ENCODE measurements at regions not wholly inside any gene's neighbourhood (a gene's known extent, or its start where the extent isn't known, plus 50 kb on each side); places are given as distances from the start of the nearest gene placed in this dataset.

- peaks cover 18% of the 10 kb centered on the region for H3K36me3 Mint-ChIP-seq
- H3K4me3 Mint-ChIP-seq = no peak overlapping the region
- H3K27me3 Mint-ChIP-seq (ENCODE audit: low read depth) = peaks cover 3% of the 10 kb centered on the region; the same call in 1 of the 2 replicates
- H3K27ac Mint-ChIP-seq = no peak overlapping the region
- ATAC-seq = no peak
- peaks cover 27% of the 10 kb centered on the region for H3K9me3 Mint-ChIP-seq
- no peak for TF ChIP-seq ZBTB21 (CRISPR knock-in tag; IDR thresholded peaks at IDR 0.05; ENCODE audit: borderline replicate concordance)
- no peak for TF ChIP-seq HMGA2 (CRISPR knock-in tag; IDR thresholded peaks at IDR 0.05)
- no peak for TF ChIP-seq AR (CRISPR knock-in tag; IDR thresholded peaks at IDR 0.05)
- TF ChIP-seq, protein P1, sequence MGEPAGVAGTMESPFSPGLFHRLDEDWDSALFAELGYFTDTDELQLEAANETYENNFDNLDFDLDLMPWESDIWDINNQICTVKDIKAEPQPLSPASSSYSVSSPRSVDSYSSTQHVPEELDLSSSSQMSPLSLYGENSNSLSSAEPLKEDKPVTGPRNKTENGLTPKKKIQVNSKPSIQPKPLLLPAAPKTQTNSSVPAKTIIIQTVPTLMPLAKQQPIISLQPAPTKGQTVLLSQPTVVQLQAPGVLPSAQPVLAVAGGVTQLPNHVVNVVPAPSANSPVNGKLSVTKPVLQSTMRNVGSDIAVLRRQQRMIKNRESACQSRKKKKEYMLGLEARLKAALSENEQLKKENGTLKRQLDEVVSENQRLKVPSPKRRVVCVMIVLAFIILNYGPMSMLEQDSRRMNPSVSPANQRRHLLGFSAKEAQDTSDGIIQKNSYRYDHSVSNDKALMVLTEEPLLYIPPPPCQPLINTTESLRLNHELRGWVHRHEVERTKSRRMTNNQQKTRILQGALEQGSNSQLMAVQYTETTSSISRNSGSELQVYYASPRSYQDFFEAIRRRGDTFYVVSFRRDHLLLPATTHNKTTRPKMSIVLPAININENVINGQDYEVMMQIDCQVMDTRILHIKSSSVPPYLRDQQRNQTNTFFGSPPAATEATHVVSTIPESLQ (CRISPR knock-in tag; IDR thresholded peaks at IDR 0.05) = no peak
- no peak for TF ChIP-seq E2F4 (CRISPR knock-in tag; IDR thresholded peaks at IDR 0.05; ENCODE audit: borderline replicate concordance, low read depth)
- TF ChIP-seq IRF1 (CRISPR knock-in tag; IDR thresholded peaks at IDR 0.05) = no peak
- no peak for TF ChIP-seq TEAD1 (CRISPR knock-in tag; IDR thresholded peaks at IDR 0.05)
- TF ChIP-seq GTF2I (CRISPR knock-in tag; conservative IDR thresholded peaks at IDR 0.05) = no peak
- no peak for TF ChIP-seq CDX4 (CRISPR knock-in tag; IDR thresholded peaks at IDR 0.05; ENCODE audit: borderline replicate concordance)
- no peak for TF ChIP-seq ZNF671 (CRISPR knock-in tag; IDR thresholded peaks at IDR 0.05)
- ChIA-PET CTCF (no interaction called here), POLR2A (no interaction called here)
- peaks cover 18% of the 10 kb centered on the region for H3K4me1 Mint-ChIP-seq
- no peak for DNase-seq (ENCODE audit: low spot score)
These were observed 186.9 kb upstream of the PHYHIPL start for GRCh38 chr10:58989486-58990039.

GRCh38 chr10:58990693-58991092, 185.8 kb upstream of the PHYHIPL start:
- Mint-ChIP-seq H3K4me3 (no peak overlapping the region), H3K27me3 (ENCODE audit: low read depth) (peaks cover 3% of the 10 kb centered on the region; the same call in 1 of the 2 replicates), H3K27ac (no peak overlapping the region), H3K4me1 (peaks cover 16% of the 10 kb centered on the region), H3K9me3 (peaks cover 27% of the 10 kb centered on the region), H3K36me3 (peaks cover 18% of the 10 kb centered on the region)
- no peak for ATAC-seq
- ChIA-PET POLR2A (no interaction called here), CTCF (no interaction called here)
- DNase-seq (ENCODE audit: low spot score) = no peak
- TF ChIP-seq ZNF263 (CRISPR knock-in tag; IDR thresholded peaks at IDR 0.05; ENCODE audit: low read depth) = no peak
- no peak for TF ChIP-seq SP1 (CRISPR knock-in tag; conservative IDR thresholded peaks at IDR 0.05)
- TF ChIP-seq, protein P2, sequence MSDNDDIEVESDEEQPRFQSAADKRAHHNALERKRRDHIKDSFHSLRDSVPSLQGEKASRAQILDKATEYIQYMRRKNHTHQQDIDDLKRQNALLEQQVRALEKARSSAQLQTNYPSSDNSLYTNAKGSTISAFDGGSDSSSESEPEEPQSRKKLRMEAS (CRISPR knock-in tag; IDR thresholded peaks at IDR 0.05) = no peak
- TF ChIP-seq E2F1 (CRISPR knock-in tag; IDR thresholded peaks at IDR 0.05) = no peak
- no peak for TF ChIP-seq ELF4 (CRISPR knock-in tag; IDR thresholded peaks at IDR 0.05; ENCODE audit: low read depth)
- no peak for TF ChIP-seq CBFB (CRISPR knock-in tag; IDR thresholded peaks at IDR 0.05; ENCODE audit: low read depth)
- no peak for TF ChIP-seq NR3C1 (CRISPR knock-in tag; conservative IDR thresholded peaks at IDR 0.05; ENCODE audit: low read depth)
- TF ChIP-seq ZNF138 (CRISPR knock-in tag; conservative IDR thresholded peaks at IDR 0.05) = no peak
- TF ChIP-seq FOXJ3 (CRISPR knock-in tag; IDR thresholded peaks at IDR 0.05; ENCODE audit: borderline replicate concordance) = no peak
- no peak for TF ChIP-seq AFF4 (CRISPR knock-in tag; IDR thresholded peaks at IDR 0.05; ENCODE audit: borderline replicate concordance)
- no peak for TF ChIP-seq NFE2L1 (CRISPR knock-in tag; IDR thresholded peaks at IDR 0.05)
- no peak for TF ChIP-seq ZNF671 (CRISPR knock-in tag; IDR thresholded peaks at IDR 0.05)
- no peak for TF ChIP-seq FOXP1 (CRISPR knock-in tag; IDR thresholded peaks at IDR 0.05; ENCODE audit: borderline replicate concordance)
